ENCODE measurements at regions not wholly inside any gene's neighbourhood (a gene's known extent, or its start where the extent isn't known, plus 50 kb on each side); places are given as distances from the start of the nearest gene placed in this dataset.

DNA sequence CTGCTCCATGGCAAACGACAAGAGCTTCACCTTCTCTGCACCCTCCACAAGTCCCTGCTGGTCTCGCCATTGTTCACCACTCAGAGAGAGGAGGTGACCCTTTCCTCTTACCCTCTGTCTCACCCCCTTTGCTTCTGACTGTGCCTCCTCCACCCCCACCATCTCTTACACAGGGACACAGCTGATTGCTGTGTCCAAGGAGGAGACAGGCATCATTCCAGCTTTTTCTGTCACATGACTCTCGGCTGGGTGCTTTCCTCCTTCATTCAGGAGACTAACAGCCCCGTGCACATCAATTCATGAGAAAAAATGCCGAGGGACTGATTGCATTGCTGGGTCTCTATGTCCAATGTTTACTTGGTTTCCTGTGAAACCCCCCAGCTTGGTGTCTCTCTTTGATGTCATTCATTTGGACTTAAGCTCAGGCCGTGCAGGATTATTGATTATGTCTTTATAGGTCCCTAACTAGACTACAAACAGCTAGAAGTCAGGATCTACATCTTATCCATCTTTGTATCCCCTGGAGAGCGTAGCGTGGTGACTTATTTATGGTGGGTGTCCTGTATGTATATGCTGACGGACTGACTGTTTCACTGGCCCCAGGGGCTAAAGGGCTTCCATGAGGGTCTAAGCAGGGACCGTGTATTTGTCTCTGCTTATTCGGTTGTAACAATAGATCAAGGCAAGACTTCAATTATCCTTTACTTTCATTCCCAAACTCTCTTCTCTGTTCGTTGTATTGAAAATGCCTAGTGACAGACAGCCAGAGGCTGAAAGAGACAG, 82.2 kb upstream of the CDH13 start:
- no peak for TF ChIP-seq CTCF (IDR thresholded peaks at IDR 0.05)
- TF ChIP-seq POLR2A (IDR thresholded peaks at IDR 0.05) = no peak
- TF ChIP-seq POLR2AphosphoS5 (IDR thresholded peaks at IDR 0.05) = no peak

Measured in suprapubic skin (tissue), 4 donors.